GM19438 (cell line): ENCODE measurements at regions not wholly inside any gene's neighbourhood (a gene's known extent, or its start where the extent isn't known, plus 50 kb on each side); places are given as distances from the start of the nearest gene placed in this dataset.

ENCODE experiments used
- ATAC-seq: cut with Tn5 transposase; IDR thresholded peaks from one replicate; pipeline ENCODE4 v1.9.1; 2021; ENCODE audit warnings: low read depth; ENCODE audit not compliant: unreplicated experiment

GRCh38 chr11:109735128-109735527, 313.1 kb downstream of the C11orf87 start:
- ATAC-seq = no peak

DNA sequence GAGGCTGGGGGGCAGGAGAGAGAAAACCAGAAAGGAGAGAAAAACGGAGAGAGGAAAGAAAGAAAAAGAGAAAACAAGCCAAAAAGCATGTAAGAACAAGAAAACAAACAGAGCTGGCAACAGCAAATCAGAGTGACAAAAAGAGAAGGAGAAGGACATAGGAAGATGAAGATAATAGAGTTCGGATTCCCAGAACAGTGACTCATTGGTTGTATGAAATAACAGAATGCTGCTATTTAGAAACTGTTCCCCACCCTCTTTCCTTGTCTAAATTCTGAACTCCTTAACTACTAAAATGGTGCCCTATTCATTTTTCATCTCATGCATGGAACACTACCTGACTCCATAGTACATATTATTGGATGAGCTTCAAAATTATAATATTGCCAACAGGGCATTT, 317.4 kb downstream of the C11orf87 start:
- no peak for ATAC-seq

- ATAC-seq = no peak
These were observed 324.1 kb downstream of the C11orf87 start for GRCh38 chr11:109745996-109746625.

DNA sequence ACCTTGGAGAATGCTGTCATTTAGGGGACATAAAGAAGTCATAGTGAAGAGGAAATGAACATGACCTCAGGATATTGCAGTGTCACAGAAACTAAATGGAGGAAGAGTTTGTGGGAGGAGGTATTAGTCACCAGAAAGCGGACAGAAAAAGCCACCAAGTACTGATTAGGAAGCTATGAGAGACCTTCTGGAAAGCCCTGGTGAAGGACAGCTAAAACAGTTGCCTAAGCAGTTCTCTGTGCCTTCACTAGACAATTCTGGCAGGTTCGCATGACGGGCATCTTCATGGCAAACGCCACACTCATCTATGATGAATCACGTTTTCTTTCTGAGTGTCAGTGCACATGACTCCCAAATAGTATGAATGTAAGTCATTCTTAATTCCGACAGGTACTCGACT, 325.8 kb downstream of the C11orf87 start:
- ATAC-seq = no peak

DNA sequence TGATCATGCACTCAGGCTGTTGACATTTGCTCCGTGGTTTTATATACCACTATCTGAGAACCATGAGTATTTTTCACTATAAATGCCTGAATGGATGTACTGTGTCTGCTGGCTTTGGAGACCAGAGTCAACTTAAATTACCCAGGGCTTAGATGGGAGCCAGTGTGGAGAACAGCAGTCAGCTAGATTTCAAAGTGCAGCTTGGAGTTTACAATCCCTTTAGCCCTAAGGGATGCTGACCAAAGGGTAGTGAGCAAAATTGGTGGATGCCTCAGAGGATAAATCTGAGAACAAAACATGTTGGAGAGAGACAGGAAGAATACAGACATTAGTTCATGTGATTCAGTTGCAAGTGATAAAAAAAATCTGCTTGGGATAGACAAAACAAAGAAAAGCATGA, 327.5 kb downstream of the C11orf87 start:
- no peak for ATAC-seq

GRCh38 chr11:109750964-109751363, 329.0 kb downstream of the C11orf87 start:
- ATAC-seq = no peak

- no peak for ATAC-seq
These were observed 330.3 kb downstream of the C11orf87 start for GRCh38 chr11:109752212-109752825.

DNA sequence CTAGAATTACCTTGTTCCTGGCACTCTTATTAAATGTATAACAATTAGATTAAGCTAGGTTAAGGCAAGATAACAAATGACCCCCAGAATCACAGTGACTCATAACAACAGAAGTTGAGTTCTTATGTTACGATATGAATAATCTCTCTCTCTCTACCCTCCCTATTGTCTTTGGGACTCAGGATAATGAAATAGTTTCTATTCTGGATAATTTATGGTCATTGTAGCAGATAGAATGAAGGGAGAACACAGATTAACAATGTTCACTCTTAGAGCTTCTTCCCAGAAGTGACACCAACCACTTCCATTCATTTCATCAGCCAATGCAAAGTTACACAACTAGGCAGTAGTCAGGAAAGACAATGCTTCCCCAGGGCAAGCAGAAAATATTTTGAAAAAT, 334.5 kb downstream of the C11orf87 start:
- no peak for ATAC-seq

GRCh38 chr11:109756951-109757350, 335.0 kb downstream of the C11orf87 start:
- ATAC-seq = no peak

- ATAC-seq = no peak
These were observed 330.6 kb upstream of the ZC3H12C start for GRCh38 chr11:109762546-109762945.

GRCh38 chr11:109765709-109766311, 327.4 kb upstream of the ZC3H12C start:
- ATAC-seq = no peak

- ATAC-seq = no peak
These were observed 323.3 kb upstream of the ZC3H12C start for GRCh38 chr11:109769858-109770257.

DNA sequence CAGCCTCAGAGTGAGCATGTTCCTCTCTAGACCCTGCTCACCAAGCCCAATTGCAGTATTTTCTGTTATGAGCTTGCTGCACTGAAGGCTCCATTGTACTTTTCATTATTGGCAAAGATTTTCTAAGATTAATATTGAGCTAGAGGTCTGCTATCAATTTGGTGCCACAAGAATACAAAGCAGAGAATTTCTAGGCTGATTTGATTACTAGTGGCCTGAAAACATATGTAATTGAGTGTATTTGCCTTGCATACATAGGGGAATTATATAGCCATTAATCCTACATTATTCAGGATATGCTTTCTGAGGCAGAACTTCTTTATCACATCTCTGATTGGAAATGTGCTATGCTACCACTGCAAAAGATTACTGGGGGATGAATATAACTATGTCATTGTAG, 322.9 kb upstream of the ZC3H12C start:
- no peak for ATAC-seq

DNA sequence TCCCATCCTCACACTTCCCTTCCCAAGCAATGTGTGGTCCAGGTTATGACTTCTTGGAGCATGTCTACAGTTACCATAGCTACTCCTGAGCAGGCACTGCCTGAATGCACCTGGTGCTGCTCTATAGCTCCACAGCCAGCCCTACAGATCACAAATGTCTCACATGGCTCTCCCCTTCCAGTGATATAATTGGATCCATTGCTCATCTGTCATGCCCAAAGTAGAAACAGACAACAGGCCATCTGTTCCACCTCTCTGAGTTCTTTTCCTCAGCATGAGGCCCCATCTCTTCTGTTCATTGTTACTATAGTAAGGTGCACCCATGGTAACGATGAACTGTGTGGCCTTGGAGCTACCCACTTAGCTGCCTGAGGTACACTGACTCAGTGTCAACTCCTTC, 320.3 kb upstream of the ZC3H12C start:
- ATAC-seq = no peak

GRCh38 chr11:109775686-109776085, 317.5 kb upstream of the ZC3H12C start:
- no peak for ATAC-seq

GRCh38 chr11:109783014-109783413, 310.2 kb upstream of the ZC3H12C start:
- no peak for ATAC-seq

- ATAC-seq = no peak
These were observed 309.4 kb upstream of the ZC3H12C start for GRCh38 chr11:109783840-109784239.

- no peak for ATAC-seq
These were observed 308.7 kb upstream of the ZC3H12C start for GRCh38 chr11:109784536-109784935.

GRCh38 chr11:109785198-109785597, 308.0 kb upstream of the ZC3H12C start:
- no peak for ATAC-seq

DNA sequence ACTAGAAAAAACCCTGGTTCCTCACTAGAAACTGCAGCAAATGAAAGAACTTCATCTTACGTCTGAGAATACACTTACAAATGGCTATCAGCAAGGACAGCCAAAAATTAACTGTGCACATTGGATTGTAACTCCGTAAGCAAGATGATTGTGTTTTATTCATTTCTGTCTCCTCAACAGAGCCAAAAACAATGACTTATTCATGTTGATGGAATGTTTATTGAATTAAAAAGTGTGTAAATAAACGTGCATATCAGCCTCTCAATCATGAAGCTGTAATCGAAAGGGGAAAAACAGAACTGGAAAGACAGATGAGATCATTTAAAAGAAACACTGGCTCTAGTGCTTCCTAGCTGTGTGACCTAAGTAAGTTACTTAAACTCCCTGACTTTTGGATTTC, 307.5 kb upstream of the ZC3H12C start:
- ATAC-seq = no peak

DNA sequence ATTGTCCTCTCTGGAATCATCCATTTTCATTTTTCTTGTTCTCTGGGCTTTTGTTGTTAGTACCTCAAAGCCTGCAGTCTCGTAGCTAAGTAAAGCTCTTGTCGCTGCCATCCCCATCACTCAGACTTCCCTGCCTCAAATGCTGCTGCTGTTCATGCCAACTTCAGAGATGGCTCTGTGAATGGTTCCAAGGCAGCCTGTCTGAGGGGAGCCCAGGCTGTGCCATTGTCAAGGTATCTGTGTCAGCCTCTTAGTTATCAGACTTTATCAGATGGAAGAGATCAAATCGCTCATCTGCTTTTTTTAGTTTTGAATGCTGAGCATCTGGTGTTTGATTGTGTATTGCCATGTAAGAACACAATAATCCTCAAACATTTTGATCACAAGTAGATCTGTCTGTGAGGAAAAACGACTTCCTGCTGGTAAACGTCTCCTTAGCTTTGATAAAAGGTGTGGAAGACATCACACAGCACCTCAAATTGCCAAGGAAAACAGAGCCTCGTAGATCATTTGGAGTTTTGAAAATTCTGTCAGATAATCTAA, 304.2 kb upstream of the ZC3H12C start:
- no peak for ATAC-seq

DNA sequence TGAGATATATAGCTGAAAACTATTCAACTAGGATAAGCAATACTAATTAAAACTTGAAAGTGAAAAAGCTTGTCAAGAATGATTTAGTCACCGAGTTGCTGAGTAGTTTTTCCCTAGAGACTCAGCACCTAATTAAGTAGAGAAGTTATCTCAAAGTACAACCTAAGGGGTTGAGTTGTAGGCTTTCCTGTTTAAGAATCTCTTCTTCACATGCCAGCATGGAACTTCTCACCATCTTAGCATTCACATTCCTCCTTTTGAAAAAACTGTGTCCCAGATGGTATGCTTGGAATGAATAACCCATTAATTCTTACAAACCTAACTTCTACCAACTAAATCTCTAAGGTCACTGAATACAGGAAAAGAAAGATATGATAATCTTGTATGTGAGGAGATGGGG, 303.3 kb upstream of the ZC3H12C start:
- ATAC-seq = no peak
